Activated B cell treated with CpG ODN at 0.5 μM for 24 hours (primary cell): ENCODE measurements at regions not wholly inside any gene's neighbourhood (a gene's known extent, or its start where the extent isn't known, plus 50 kb on each side); places are given as distances from the start of the nearest gene placed in this dataset.

Source experiments
- ATAC-seq: fragments of 200-7000 bp; cut with Tn5 transposase; one replicate; pipeline ENCODE4 v1.10.0; 2021; ENCODE audit warnings: low read depth, mild to moderate bottlenecking, moderate library complexity
- CTCF ChIA-PET: fragments of 350-600 bp; sonication (Branson Sonifier 250); formaldehyde crosslinking; loops from one replicate; lab custom pipeline; 2021; ENCODE audit warnings: antibody characterized with exemption; lab: Charles Lee
- POLR2A ChIA-PET: fragments of 350-600 bp; sonication (Branson Sonifier 250); formaldehyde crosslinking; loops from one replicate; lab custom pipeline; 2021; ENCODE audit warnings: antibody characterized with exemption; lab: Charles Lee
- DNase-seq: peaks from one replicate; pipeline ENCODE4 v3.0.0; 2022
- H3K27ac Mint-ChIP-seq: one replicate; pipeline ENCODE4 v1.8.0; 2020; ENCODE audit warnings: mixed read lengths
- H3K27me3 Mint-ChIP-seq: one replicate; pipeline ENCODE4 v1.8.0; 2021; ENCODE audit warnings: mixed read lengths
- H3K36me3 Mint-ChIP-seq: one replicate; pipeline ENCODE4 v1.8.0; 2021; ENCODE audit warnings: low read depth, mixed read lengths
- H3K4me1 Mint-ChIP-seq: one replicate; pipeline ENCODE4 v1.8.0; 2021; ENCODE audit warnings: mixed read lengths
- H3K4me3 Mint-ChIP-seq: one replicate; pipeline ENCODE4 v1.8.0; 2020; ENCODE audit warnings: mild to moderate bottlenecking, mixed read lengths
- H3K9me3 Mint-ChIP-seq: one replicate; pipeline ENCODE4 v1.8.0; 2020; ENCODE audit warnings: mixed read lengths
- intact Hi-C: fragments of 100-400 bp; cut with micrococcal nuclease; formaldehyde crosslinking; loops from one replicate; pipeline ENCODE4 v1.15.1; 2024
- TF ChIP-seq, protein P1 (sequence below): fragments of 200-600 bp; IDR thresholded peaks from one replicate; pipeline ENCODE4 v1.8.0; 2022; ENCODE audit warnings: antibody characterized with exemption, mild to moderate bottlenecking

DNA sequence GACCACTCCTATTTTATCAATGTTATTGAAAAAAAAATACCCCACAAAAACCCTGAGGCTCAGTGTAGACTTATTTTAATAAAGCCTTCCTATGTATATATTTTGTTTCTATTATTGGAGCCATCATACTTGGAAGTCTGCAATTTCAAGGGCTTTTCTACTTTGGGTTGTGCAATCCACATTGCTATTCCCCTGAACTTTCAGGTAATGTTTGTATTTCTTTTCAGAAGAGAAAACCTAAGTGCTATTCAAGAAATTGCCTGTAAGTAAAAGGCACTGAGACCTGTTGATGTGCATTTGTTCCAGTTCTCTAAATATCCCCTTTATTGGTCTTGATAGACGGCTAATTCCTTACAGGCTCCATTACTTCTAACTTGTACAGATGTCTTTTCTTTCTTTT lies 280.7 kb upstream of the RAG2 start:
- ChIA-PET CTCF (no interaction called here), POLR2A (no interaction called here)
- DNase-seq: no peak
- ATAC-seq: no peak
- Mint-ChIP-seq H3K36me3 (no peaks in the 10 kb centered on the region), H3K9me3 (no peaks in the 10 kb centered on the region), H3K27me3 (no peaks in the 10 kb centered on the region), H3K4me1 (no peaks in the 10 kb centered on the region), H3K27ac (no peak overlapping the region), H3K4me3 (no peak overlapping the region)
- TF ChIP-seq, protein P1, sequence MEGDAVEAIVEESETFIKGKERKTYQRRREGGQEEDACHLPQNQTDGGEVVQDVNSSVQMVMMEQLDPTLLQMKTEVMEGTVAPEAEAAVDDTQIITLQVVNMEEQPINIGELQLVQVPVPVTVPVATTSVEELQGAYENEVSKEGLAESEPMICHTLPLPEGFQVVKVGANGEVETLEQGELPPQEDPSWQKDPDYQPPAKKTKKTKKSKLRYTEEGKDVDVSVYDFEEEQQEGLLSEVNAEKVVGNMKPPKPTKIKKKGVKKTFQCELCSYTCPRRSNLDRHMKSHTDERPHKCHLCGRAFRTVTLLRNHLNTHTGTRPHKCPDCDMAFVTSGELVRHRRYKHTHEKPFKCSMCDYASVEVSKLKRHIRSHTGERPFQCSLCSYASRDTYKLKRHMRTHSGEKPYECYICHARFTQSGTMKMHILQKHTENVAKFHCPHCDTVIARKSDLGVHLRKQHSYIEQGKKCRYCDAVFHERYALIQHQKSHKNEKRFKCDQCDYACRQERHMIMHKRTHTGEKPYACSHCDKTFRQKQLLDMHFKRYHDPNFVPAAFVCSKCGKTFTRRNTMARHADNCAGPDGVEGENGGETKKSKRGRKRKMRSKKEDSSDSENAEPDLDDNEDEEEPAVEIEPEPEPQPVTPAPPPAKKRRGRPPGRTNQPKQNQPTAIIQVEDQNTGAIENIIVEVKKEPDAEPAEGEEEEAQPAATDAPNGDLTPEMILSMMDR: no peak
- intact Hi-C loops: no loop called here

DNA sequence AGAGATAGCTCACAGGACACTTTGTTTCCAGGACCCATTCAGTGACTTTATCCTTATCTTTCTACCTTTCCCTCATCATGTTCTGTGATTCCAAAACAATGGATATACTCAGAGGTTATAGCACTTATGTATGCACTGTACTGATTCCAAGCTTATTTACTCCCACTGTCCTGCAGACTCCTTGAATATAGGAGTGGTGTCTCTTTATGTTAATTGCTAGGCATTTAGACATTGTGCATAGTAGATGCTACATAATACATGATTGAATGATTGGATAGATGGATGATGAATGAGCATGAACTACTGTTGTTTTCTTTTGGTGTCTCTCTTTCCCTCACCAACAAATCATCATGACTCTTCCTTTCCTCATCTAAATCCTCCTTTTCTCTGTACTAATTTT lies 279.1 kb upstream of the RAG2 start:
- Mint-ChIP-seq H3K36me3 (no peaks in the 10 kb centered on the region), H3K4me1 (no peaks in the 10 kb centered on the region), H3K9me3 (no peaks in the 10 kb centered on the region), H3K27me3 (no peaks in the 10 kb centered on the region), H3K4me3 (no peak overlapping the region), H3K27ac (no peak overlapping the region)
- DNase-seq (no peak), ATAC-seq (no peak)
- CTCF ChIA-PET: no interaction called here
- TF ChIP-seq, protein P1: no peak
- POLR2A ChIA-PET: no interaction called here
- intact Hi-C loops: no loop called here

DNA sequence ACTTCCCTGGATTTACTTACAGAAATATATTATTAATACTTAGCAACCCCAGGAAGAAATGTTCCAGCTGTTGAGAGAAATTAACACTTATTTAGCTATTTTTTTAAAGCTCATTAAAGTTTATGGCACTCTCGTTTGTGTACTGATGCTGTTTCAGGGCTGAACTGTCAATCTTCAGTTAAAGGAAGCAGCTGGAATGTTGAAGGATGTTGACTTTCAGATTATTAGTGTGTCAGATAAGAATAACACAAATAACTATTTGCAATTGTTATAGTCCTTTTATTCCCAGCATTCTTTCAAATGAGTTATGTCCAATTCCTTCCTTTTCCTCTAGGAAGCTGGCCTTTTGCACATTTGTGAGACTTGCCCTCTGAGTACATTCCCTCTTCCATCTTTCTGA lies 278.2 kb upstream of the RAG2 start:
- POLR2A ChIA-PET: no interaction called here
- intact Hi-C loops: no loop called here
- H3K4me1 Mint-ChIP-seq: no peaks in the 10 kb centered on the region
- ATAC-seq (no peak), DNase-seq (no peak)
- CTCF ChIA-PET: no interaction called here
- H3K9me3 Mint-ChIP-seq: no peaks in the 10 kb centered on the region
- H3K27ac Mint-ChIP-seq: no peak overlapping the region
- H3K27me3 Mint-ChIP-seq: no peaks in the 10 kb centered on the region
- TF ChIP-seq, protein P1: no peak
- H3K4me3 Mint-ChIP-seq: no peak overlapping the region
- no peaks in the 10 kb centered on the region for H3K36me3 Mint-ChIP-seq

DNA sequence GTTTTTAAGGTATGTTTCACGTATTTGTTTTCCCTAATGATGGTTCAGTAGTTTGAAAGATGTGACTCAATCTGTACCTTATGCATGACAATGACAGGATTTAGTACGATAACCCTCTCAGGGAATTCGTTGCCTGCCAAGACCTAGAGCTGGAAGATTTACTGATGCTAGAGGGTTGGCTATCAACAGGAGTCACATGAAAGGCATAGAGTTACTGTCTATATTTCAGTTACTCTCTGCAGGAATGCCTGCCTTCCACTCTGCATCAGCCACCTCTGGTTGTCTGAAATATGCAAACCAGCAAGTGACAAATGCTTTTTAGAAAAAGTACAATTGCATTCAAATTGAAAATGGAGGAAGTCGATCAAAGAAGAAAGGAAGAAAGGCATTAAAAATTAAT lies 276.3 kb upstream of the RAG2 start:
- no peaks in the 10 kb centered on the region for H3K27me3 Mint-ChIP-seq
- intact Hi-C loops: no loop called here
- H3K4me3 Mint-ChIP-seq: no peak overlapping the region
- H3K27ac Mint-ChIP-seq: no peak overlapping the region
- TF ChIP-seq, protein P1: no peak
- H3K4me1 Mint-ChIP-seq: no peaks in the 10 kb centered on the region
- DNase-seq: no peak
- ATAC-seq: no peak
- POLR2A ChIA-PET: no interaction called here
- no peaks in the 10 kb centered on the region for H3K9me3 Mint-ChIP-seq
- CTCF ChIA-PET: no interaction called here
- H3K36me3 Mint-ChIP-seq: no peaks in the 10 kb centered on the region

DNA sequence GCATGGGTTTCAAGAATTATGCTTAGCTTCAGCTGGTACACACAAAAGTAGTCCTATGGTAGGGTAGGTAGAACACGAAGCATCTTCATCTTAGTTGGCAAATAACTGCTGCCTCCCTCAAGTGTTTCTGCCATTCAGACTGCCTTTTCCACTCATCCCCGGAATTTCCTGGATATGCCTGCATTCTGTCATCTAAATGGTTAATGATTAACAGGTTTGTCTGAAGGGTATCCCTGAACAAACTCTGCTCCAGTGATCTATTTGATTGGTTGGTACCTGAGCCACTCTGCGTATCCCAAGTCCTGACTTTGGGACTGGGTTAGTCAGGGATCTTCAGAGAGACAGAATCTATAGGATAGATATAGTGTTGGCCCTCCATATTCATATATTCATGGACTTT lies 272.3 kb upstream of the RAG2 start:
- H3K27ac Mint-ChIP-seq: no peak overlapping the region
- intact Hi-C loops: no loop called here
- no peaks in the 10 kb centered on the region for H3K9me3 Mint-ChIP-seq
- ChIA-PET CTCF (no interaction called here), POLR2A (no interaction called here)
- ATAC-seq (no peak), DNase-seq (no peak)
- TF ChIP-seq, protein P1: no peak
- H3K4me1 Mint-ChIP-seq: no peaks in the 10 kb centered on the region
- no peaks in the 10 kb centered on the region for H3K36me3 Mint-ChIP-seq
- no peaks in the 10 kb centered on the region for H3K27me3 Mint-ChIP-seq
- H3K4me3 Mint-ChIP-seq: no peak overlapping the region
